ENCODE measurements at regions not wholly inside any gene's neighbourhood (a gene's known extent, or its start where the extent isn't known, plus 50 kb on each side); places are given as distances from the start of the nearest gene placed in this dataset.
"Not testable (repeated sequence)": the region's sequence is repeated elsewhere in the genome, so short reads cannot be mapped to it uniquely, and the experiment has no call there.

- H3K4me1 Mint-ChIP-seq; H3K4me3 Mint-ChIP-seq; H3K9me3 Mint-ChIP-seq; POLR2A ChIA-PET; ATAC-seq; H3K27ac Mint-ChIP-seq; DNase-seq (ENCODE audit: low spot score); H3K27me3 Mint-ChIP-seq (ENCODE audit: low read depth); H3K36me3 Mint-ChIP-seq: not testable (repeated sequence)
- CTCF ChIA-PET: interaction anchor here (1.9 kb wide), 1 partner anchor 81 kb away, joined by 6 read pairs; no protein-coding TSS in a partner anchor
Measured at GRCh38 chr20:12093797-12094190, 176.1 kb downstream of the BTBD3 start.

GRCh38 chr20:12095180-12095920 lies 177.7 kb downstream of the BTBD3 start:
- Mint-ChIP-seq H3K9me3 (peaks cover 2% of the 10 kb centered on the region; the same call in 1 of the 2 replicates), H3K27me3 (ENCODE audit: low read depth) (no peaks in the 10 kb centered on the region), H3K36me3 (no peaks in the 10 kb centered on the region), H3K4me1 (no peaks in the 10 kb centered on the region), H3K27ac (no peak overlapping the region), H3K4me3 (no peak overlapping the region)
- CTCF ChIA-PET: no interaction called here
- no peak for DNase-seq (ENCODE audit: low spot score)
- TF ChIP-seq HMGA2 (CRISPR knock-in tag; IDR thresholded peaks at IDR 0.05): no peak
- no peak for TF ChIP-seq JAZF1 (CRISPR knock-in tag; IDR thresholded peaks at IDR 0.05)
- TF ChIP-seq PREB (CRISPR knock-in tag; IDR thresholded peaks at IDR 0.05; ENCODE audit: borderline replicate concordance): no peak
- no peak for TF ChIP-seq SP1 (CRISPR knock-in tag; conservative IDR thresholded peaks at IDR 0.05)
- no peak for TF ChIP-seq ELF4 (CRISPR knock-in tag; IDR thresholded peaks at IDR 0.05; ENCODE audit: low read depth)
- no peak for TF ChIP-seq ZNF512 (CRISPR knock-in tag; IDR thresholded peaks at IDR 0.05; ENCODE audit: borderline replicate concordance)
- TF ChIP-seq SMAD4 (CRISPR knock-in tag; IDR thresholded peaks at IDR 0.05): no peak
- TF ChIP-seq NFE2L1 (CRISPR knock-in tag; IDR thresholded peaks at IDR 0.05): no peak
- TF ChIP-seq TCF7 (CRISPR knock-in tag; IDR thresholded peaks at IDR 0.05; ENCODE audit: low read depth): no peak
- TF ChIP-seq CTCF (IDR thresholded peaks at IDR 0.05): no peak
- no peak for TF ChIP-seq IRF1 (CRISPR knock-in tag; IDR thresholded peaks at IDR 0.05)
- TF ChIP-seq NR1H2 (CRISPR knock-in tag; IDR thresholded peaks at IDR 0.05): no peak
- no peak for ATAC-seq
- POLR2A ChIA-PET: no interaction called here

GRCh38 chr20:12098421-12098820 lies 180.7 kb downstream of the BTBD3 start:
- H3K9me3 Mint-ChIP-seq: peaks cover 4% of the 10 kb centered on the region; the same call in 1 of the 2 replicates
- no peaks in the 10 kb centered on the region for H3K27me3 Mint-ChIP-seq (ENCODE audit: low read depth)
- ChIA-PET POLR2A (no interaction called here), CTCF (no interaction called here)
- H3K36me3 Mint-ChIP-seq: no peaks in the 10 kb centered on the region
- ATAC-seq (no peak), DNase-seq (ENCODE audit: low spot score) (no peak)
- no peak overlapping the region for H3K27ac Mint-ChIP-seq
- no peak overlapping the region for H3K4me3 Mint-ChIP-seq
- no peaks in the 10 kb centered on the region for H3K4me1 Mint-ChIP-seq
- TF ChIP-seq MXD4 (CRISPR knock-in tag; IDR thresholded peaks at IDR 0.05; ENCODE audit: borderline replicate concordance) (no peak), AR (CRISPR knock-in tag; IDR thresholded peaks at IDR 0.05) (no peak), CDX4 (CRISPR knock-in tag; IDR thresholded peaks at IDR 0.05; ENCODE audit: borderline replicate concordance) (no peak), ZNF219 (CRISPR knock-in tag; IDR thresholded peaks at IDR 0.05; ENCODE audit: borderline replicate concordance) (no peak), ZNF425 (CRISPR knock-in tag; conservative IDR thresholded peaks at IDR 0.05) (no peak), ZNF671 (CRISPR knock-in tag; IDR thresholded peaks at IDR 0.05) (no peak), FOXP1 (CRISPR knock-in tag; IDR thresholded peaks at IDR 0.05; ENCODE audit: borderline replicate concordance) (no peak), GABPB1 (CRISPR knock-in tag; IDR thresholded peaks at IDR 0.05) (no peak)

All from WTC11 (cell line).